Keratinocyte (primary cell): ENCODE measurements at regions not wholly inside any gene's neighbourhood (a gene's known extent, or its start where the extent isn't known, plus 50 kb on each side); places are given as distances from the start of the nearest gene placed in this dataset.

Experiments
- DNase-seq: peaks from one replicate; pipeline ENCODE4 v3.0.0-alpha.2; 2011; ENCODE audit warnings: low read depth, missing footprints, low spot score
- FAIRE-seq: peaks from 2 replicates; lab custom pipeline; 2011; peaks lifted over from hg19 to GRCh38; lab: Jason Lieb, UNC
- H2AFZ ChIP-seq: 2 replicates; pipeline ENCODE4 v1.6.0; 2012; ENCODE audit warnings: low read length, control low read depth, inconsistent platforms; ENCODE audit not compliant: control insufficient read depth
- H3K27ac ChIP-seq: 2 replicates; pipeline ENCODE4 v1.5.1; 2011; ENCODE audit warnings: low read length; ENCODE audit not compliant: control insufficient read depth, insufficient read depth
- H3K27me3 ChIP-seq: 3 replicates; pipeline ENCODE4 v1.6.0; 2011; ENCODE audit warnings: low read length; ENCODE audit not compliant: control insufficient read depth, insufficient read depth; ENCODE audit errors: extremely low read depth
- H3K36me3 ChIP-seq, 2 experiments: 2 replicates in 1 of 2; 3 replicates in 1 of 2; pipeline ENCODE4 v1.5.1; 2011; ENCODE audit warnings: low read length in 2 of 2, mild to moderate bottlenecking in 1 of 2; ENCODE audit not compliant: control insufficient read depth in 2 of 2, insufficient read depth in 2 of 2; ENCODE audit errors: extremely low read depth in 1 of 2
- H3K4me1 ChIP-seq: 3 replicates; pipeline ENCODE4 v1.5.1; 2011; ENCODE audit warnings: low read length; ENCODE audit not compliant: control insufficient read depth, insufficient read depth; ENCODE audit errors: extremely low read depth
- H3K4me2 ChIP-seq: 3 replicates; pipeline ENCODE4 v1.6.0; 2011; ENCODE audit warnings: low read depth, low read length; ENCODE audit not compliant: control insufficient read depth, insufficient read depth; ENCODE audit errors: extremely low read depth
- H3K4me3 ChIP-seq, 3 experiments: fragments of 200-600 bp in 1 of 3; sonication (generic) in 1 of 3; 2 replicates in 2 of 3; 3 replicates in 1 of 3; pipeline ENCODE4 v1.5.1; 2011 to 2016; ENCODE audit warnings: low read length in 3 of 3, mild to moderate bottlenecking in 3 of 3, control low read depth in 2 of 3, inconsistent platforms in 1 of 3, low read depth in 1 of 3, mixed read lengths in 1 of 3, mixed run types in 1 of 3, moderate library complexity in 1 of 3; ENCODE audit not compliant: control insufficient read depth in 2 of 3, insufficient read depth in 2 of 3; ENCODE audit errors: extremely low read depth in 1 of 3
- H3K79me2 ChIP-seq: 2 replicates; pipeline ENCODE4 v1.6.0; 2012; ENCODE audit warnings: low read length; ENCODE audit not compliant: control insufficient read depth, insufficient read depth
- H3K9ac ChIP-seq: 3 replicates; pipeline ENCODE4 v1.6.0; 2011; ENCODE audit warnings: low read length; ENCODE audit not compliant: control insufficient read depth, insufficient read depth; ENCODE audit errors: extremely low read depth
- H3K9me1 ChIP-seq: 3 replicates; pipeline ENCODE4 v1.6.0; 2011; ENCODE audit warnings: low read length; ENCODE audit not compliant: control insufficient read depth, insufficient read depth; ENCODE audit errors: extremely low read depth
- H3K9me3 ChIP-seq: 2 replicates; pipeline ENCODE4 v1.5.1; 2012; ENCODE audit warnings: low read depth, low read length; ENCODE audit not compliant: control insufficient read depth
- H4K20me1 ChIP-seq: 3 replicates; pipeline ENCODE4 v1.6.0; 2011; ENCODE audit warnings: low read length; ENCODE audit not compliant: control insufficient read depth, insufficient read depth; ENCODE audit errors: extremely low read depth
- CTCF ChIP-seq, 3 experiments: IDR thresholded peaks in 1 of 3; conservative IDR thresholded peaks in 1 of 3; optimal IDR thresholded peaks in 1 of 3; 2 replicates in 2 of 3; 3 replicates in 1 of 3; pipeline versions ENCODE3 to v1.5.1; 2011; ENCODE audit warnings: low read length in 3 of 3, mild to moderate bottlenecking in 3 of 3, moderate library complexity in 2 of 3, control low read depth in 1 of 3, inconsistent platforms in 1 of 3; ENCODE audit not compliant: insufficient read depth in 2 of 3; ENCODE audit errors: extremely low read depth in 1 of 3
- EZH2 ChIP-seq: IDR thresholded peaks from one replicate; pipeline ENCODE4 v1.6.1; 2012; ENCODE audit warnings: inconsistent platforms, mild to moderate bottlenecking, low read length, moderate library complexity
- dilution Hi-C: fragments of 300-500 bp; cut with MboI; formaldehyde crosslinking; loops from one replicate; pipeline ENCODE4 v1.7.0; 2020; ENCODE audit warnings: low sequenced_read_pairs; ENCODE audit not compliant: extremely low pct_ligation_motif_present

GRCh38 chr10:78765726-78766335 is 302.9 kb upstream of the ZMIZ1 start:
- Histone ChIP-seq H2AFZ (no peak overlapping the region), H4K20me1 (no peaks in the 10 kb centered on the region), H3K27me3 (peaks cover 13% of the 10 kb centered on the region), H3K9me1 (no peaks in the 10 kb centered on the region), H3K9me3 (no peaks in the 10 kb centered on the region), H3K4me2 (no peak overlapping the region), H3K27ac (no peak overlapping the region), H3K4me3 (no peak overlapping the region), H3K4me1 (no peaks in the 10 kb centered on the region), H3K79me2 (no peaks in the 10 kb centered on the region), H3K36me3 (no peaks in the 10 kb centered on the region), H3K9ac (no peak overlapping the region)
- TF ChIP-seq CTCF (optimal IDR thresholded peaks at IDR 0.05 in 1 of 3, IDR thresholded peaks at IDR 0.05 in 1 of 3, conservative IDR thresholded peaks at IDR 0.05 in 1 of 3; ENCODE audit: extremely low read depth in 1 of 3, insufficient read depth in 2 of 3, low read length in 3 of 3) (no peak), EZH2 (no peak)
- dilution Hi-C loops, result no loop called here
- no peak for DNase-seq
- FAIRE-seq, result no peak

- no peak overlapping the region for H2AFZ ChIP-seq
- H3K79me2 ChIP-seq, result no peaks in the 10 kb centered on the region
- dilution Hi-C loops, result no loop called here
- H3K4me1 ChIP-seq, result no peaks in the 10 kb centered on the region
- no peak overlapping the region for H3K27ac ChIP-seq
- no peak overlapping the region for H3K9ac ChIP-seq
- no peak for DNase-seq
- TF ChIP-seq EZH2 (no peak), CTCF (optimal IDR thresholded peaks at IDR 0.05 in 1 of 3, IDR thresholded peaks at IDR 0.05 in 1 of 3, conservative IDR thresholded peaks at IDR 0.05 in 1 of 3; ENCODE audit: extremely low read depth in 1 of 3, insufficient read depth in 2 of 3, low read length in 3 of 3) (no peak)
- H3K4me2 ChIP-seq, result no peak overlapping the region
- peaks cover 13% of the 10 kb centered on the region for H3K27me3 ChIP-seq
- no peaks in the 10 kb centered on the region for H3K9me3 ChIP-seq
- no peak for FAIRE-seq
- H3K9me1 ChIP-seq, result no peaks in the 10 kb centered on the region
- H4K20me1 ChIP-seq, result no peaks in the 10 kb centered on the region
- no peak overlapping the region for H3K4me3 ChIP-seq
- no peaks in the 10 kb centered on the region for H3K36me3 ChIP-seq
Observed at GRCh38 chr10:78766603-78767002, 302.2 kb upstream of the ZMIZ1 start.
